ENCODE measurements at regions not wholly inside any gene's neighbourhood (a gene's known extent, or its start where the extent isn't known, plus 50 kb on each side); places are given as distances from the start of the nearest gene placed in this dataset.

DNA sequence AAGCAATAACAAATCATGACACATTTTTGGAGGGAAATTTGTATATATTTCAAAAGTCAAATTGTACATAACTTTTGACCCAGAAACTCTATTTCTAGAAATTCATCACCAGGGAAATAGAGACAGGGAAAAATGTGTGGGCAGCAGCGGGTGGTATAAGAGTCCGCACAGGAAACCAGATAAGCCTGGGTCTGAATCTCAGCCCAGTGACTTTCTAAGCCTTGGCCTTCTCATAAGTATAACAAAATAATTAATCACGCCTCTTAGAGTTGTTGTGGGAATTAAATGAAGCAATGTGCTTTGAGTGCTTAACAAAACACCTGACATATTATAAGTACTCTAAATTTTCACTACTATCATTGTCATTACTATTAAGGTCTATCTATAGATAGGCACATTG is 149.2 kb upstream of the DAP start:
- FAIRE-seq = no peak
- no peak overlapping the region for H4K91ac ChIP-seq (replicated peaks; ENCODE audit: insufficient read length, low read length)
- POLR2A ChIA-PET (ENCODE audit: partially characterized antibody) = no interaction called here

More for the DNA sequence above, 149.2 kb upstream of the DAP start:
- H4K20me1 ChIP-seq (replicated peaks in 1 of 2; ENCODE audit: control insufficient read depth in 1 of 2, insufficient read depth in 2 of 2, low read length in 2 of 2) = peaks cover 0 to 1% of the 10 kb centered on the region in 2 experiments
- CTCF ChIA-PET (ENCODE audit: partially characterized antibody) = interaction anchor here (0.8 kb wide), 1 partner anchor 79 kb away, joined by 3 read pairs; no protein-coding TSS in a partner anchor
- no peak overlapping the region for H3K18ac ChIP-seq (ENCODE audit: extremely low read depth, low read length)
- DNase-seq (ENCODE audit: low read depth in 1 of 2, low spot score in 2 of 2) = no peak
- H3K36me3 ChIP-seq (ENCODE audit: control insufficient read depth in 2 of 4, insufficient read depth in 4 of 4, low read length in 3 of 4) = no peaks in the 10 kb centered on the region
- no peak overlapping the region for H2BK12ac ChIP-seq (ENCODE audit: low read depth, low read length)
- no peaks in the 10 kb centered on the region for H3K27me3 ChIP-seq (replicated peaks in 1 of 4; ENCODE audit: control insufficient read depth in 3 of 4, extremely low read depth in 1 of 4, insufficient read depth in 3 of 4, low read length in 3 of 4)
- H2BK120ac ChIP-seq (replicated peaks; ENCODE audit: low read depth, low read length) = no peak overlapping the region
- no peak overlapping the region for H2AK5ac ChIP-seq (ENCODE audit: low read depth, low read length)
- H3K4me3 ChIP-seq (ENCODE audit: extremely low read depth in 1 of 4, insufficient read depth in 2 of 4, low read depth in 3 of 4, low read length in 4 of 4) = no peak overlapping the region
- no peaks in the 10 kb centered on the region for H3K9me3 ChIP-seq (ENCODE audit: insufficient read depth in 2 of 2, low read depth in 1 of 2, low read length in 1 of 2)
- H4K5ac ChIP-seq (ENCODE audit: insufficient read length, low read depth, low read length) = no peak overlapping the region
- no peak overlapping the region for H4K8ac ChIP-seq (ENCODE audit: extremely low read depth, insufficient read depth, low read length)
- H3K4ac ChIP-seq (replicated peaks; ENCODE audit: insufficient read length, low read depth, low read length) = no peak overlapping the region
- H3K79me1 ChIP-seq (ENCODE audit: low read depth, low read length) = no peaks in the 10 kb centered on the region
- H3K56ac ChIP-seq (replicated peaks; ENCODE audit: insufficient read length, low read depth, low read length) = no peak overlapping the region
- no peak for TF ChIP-seq SIX5 (IDR thresholded peaks at IDR 0.05; ENCODE audit: low read depth, low read length)
- no peak for TF ChIP-seq GABPA (IDR thresholded peaks at IDR 0.05; ENCODE audit: borderline replicate concordance, insufficient read depth, low read length)
- no peak for TF ChIP-seq SP1 (IDR thresholded peaks at IDR 0.05; ENCODE audit: low read depth, low read length)
- no peak for TF ChIP-seq USF2 (IDR thresholded peaks at IDR 0.05; ENCODE audit: low read length)
- no peak for TF ChIP-seq CTBP2 (IDR thresholded peaks at IDR 0.05; ENCODE audit: borderline replicate concordance, insufficient read depth, insufficient read length, low read length)
- TF ChIP-seq TAF7 (optimal IDR thresholded peaks at IDR 0.05; ENCODE audit: borderline replicate concordance, low read depth, low read length) = no peak
- H3K4me1 ChIP-seq (replicated peaks in 1 of 4; ENCODE audit: control insufficient read depth in 3 of 4, insufficient read depth in 4 of 4, low read length in 3 of 4) = peaks cover 0 to 3% (median 1%) of the 10 kb centered on the region in 4 experiments; a peak in 3 of 7 replicates
- no peaks in the 10 kb centered on the region for H3K23me2 ChIP-seq (ENCODE audit: low read depth, low read length)
- no peak overlapping the region for H3K27ac ChIP-seq (ENCODE audit: low read depth, low read length)
- H3K79me2 ChIP-seq (ENCODE audit: control insufficient read depth in 1 of 2, insufficient read depth in 2 of 2, low read length in 2 of 2) = no peaks in the 10 kb centered on the region
- H2BK20ac ChIP-seq (ENCODE audit: low read length) = no peak overlapping the region
- no peak overlapping the region for H3K14ac ChIP-seq (ENCODE audit: insufficient read length)
- H3K4me2 ChIP-seq (ENCODE audit: insufficient read depth in 1 of 2, low read depth in 2 of 2, low read length in 2 of 2) = no peak overlapping the region
- no peak overlapping the region for H2BK5ac ChIP-seq (ENCODE audit: low read depth, low read length)
- 81% methylated on average over 3 of the region's 3 CpGs; no CpG with 5 or more reads in 1 of the 2 experiments for WGBS, 2 experiments (ENCODE audit: extremely low coverage in 1 of 2, insufficient coverage in 1 of 2, insufficient read length in 1 of 2, insufficient replicate concordance in 2 of 2, low coverage in 1 of 2, low lambda C conversion rate in 2 of 2, missing lambda C conversion rate in 1 of 2)
- H3K9ac ChIP-seq (replicated peaks in 1 of 4; ENCODE audit: extremely low read depth in 1 of 4, low read depth in 3 of 4, low read length in 3 of 4) = no peak overlapping the region
- no peak overlapping the region for H2BK15ac ChIP-seq (ENCODE audit: low read length)
- H3K23ac ChIP-seq (ENCODE audit: insufficient read length) = no peak overlapping the region
- H2AFZ ChIP-seq (ENCODE audit: low read length) = no peak overlapping the region

Measured in H1 (cell line).